Uterus (tissue), 3 donors: ENCODE measurements at regions not wholly inside any gene's neighbourhood (a gene's known extent, or its start where the extent isn't known, plus 50 kb on each side); places are given as distances from the start of the nearest gene placed in this dataset.

Source experiments
- DNase-seq, 2 donors: peaks; one replicate each; pipeline ENCODE4 v3.0.0-alpha.2; 2019 to 2020
- H3K27ac ChIP-seq, 2 donors: fragments of 200-600 bp; sonication (generic); 1 replicate in 1 of 2; 2 replicates in 1 of 2; pipeline ENCODE4 v1.5.1; 2016 to 2018
- H3K27me3 ChIP-seq, 2 donors: fragments of 200-600 bp; sonication (generic); one replicate each; pipeline ENCODE4 v1.5.1; 2018 to 2019; ENCODE audit warnings: control low read depth in 1 of 2
- H3K36me3 ChIP-seq, 2 donors: fragments of 200-600 bp; sonication (generic); one replicate each; pipeline ENCODE4 v1.5.1; 2019; ENCODE audit warnings: control low read depth in 1 of 2
- H3K4me1 ChIP-seq, 2 donors: fragments of 200-600 bp; sonication (generic); one replicate each; pipeline ENCODE4 v1.5.1; 2018 to 2019; ENCODE audit warnings: control low read depth in 1 of 2
- H3K4me3 ChIP-seq, 2 donors: fragments of 200-600 bp; sonication (generic); 1 replicate in 1 of 2; 2 replicates in 1 of 2; pipeline ENCODE4 v1.5.1; 2018 to 2019; ENCODE audit warnings: mild to moderate bottlenecking in 1 of 2
- H3K9me3 ChIP-seq, 2 donors: fragments of 200-600 bp; sonication (generic); one replicate each; pipeline ENCODE4 v1.5.1; 2019; ENCODE audit warnings: control low read depth in 1 of 2
- CTCF ChIP-seq, 4 experiments: fragments of 200-600 bp in 2 of 4; fragments of 450-650 bp in 2 of 4; sonication (generic) in 2 of 4; IDR thresholded peaks; one replicate each; pipeline ENCODE4 v1.5.1; 2016 to 2019; ENCODE audit warnings: antibody characterized with exemption in 4 of 4, mild to moderate bottlenecking in 2 of 4, moderate library complexity in 1 of 4
- POLR2A ChIP-seq, 2 donors: fragments of 450-650 bp; IDR thresholded peaks; one replicate each; pipeline ENCODE4 v1.6.1; 2016; ENCODE audit warnings: antibody characterized with exemption in 2 of 2, mild to moderate bottlenecking in 1 of 2, moderate library complexity in 1 of 2
- intact Hi-C: fragments of 100-400 bp; cut with DNase I; formaldehyde crosslinking; loops from one replicate; pipeline ENCODE4 v1.15.1; 2023; ENCODE audit warnings: low total_unique reads
- donor health status: DM: yes; HTN: yes; CAD: no.

GRCh38 chr11:103624708-103625623, 411.5 kb upstream of the DDI1 start:
- no peak for DNase-seq
- H3K4me3 ChIP-seq = no peak overlapping the region
- intact Hi-C loops = no loop called here
- no peaks in the 10 kb centered on the region for H3K4me1 ChIP-seq
- H3K36me3 ChIP-seq = no peaks in the 10 kb centered on the region
- no peak overlapping the region for H3K27ac ChIP-seq
- H3K27me3 ChIP-seq = no peaks in the 10 kb centered on the region
- no peaks in the 10 kb centered on the region for H3K9me3 ChIP-seq
- TF ChIP-seq CTCF (IDR thresholded peaks at IDR 0.05) (no peak), POLR2A (IDR thresholded peaks at IDR 0.05) (no peak)

GRCh38 chr11:103625624-103625965, 410.8 kb upstream of the DDI1 start:
- Histone ChIP-seq H3K9me3 (no peaks in the 10 kb centered on the region), H3K27ac (no peak overlapping the region), H3K4me3 (no peak overlapping the region), H3K4me1 (no peaks in the 10 kb centered on the region), H3K27me3 (no peaks in the 10 kb centered on the region), H3K36me3 (no peaks in the 10 kb centered on the region)
- TF ChIP-seq CTCF (IDR thresholded peaks at IDR 0.05) (no peak), POLR2A (IDR thresholded peaks at IDR 0.05) (no peak)
- DNase-seq = no peak
- intact Hi-C loops = no loop called here

- Histone ChIP-seq H3K4me3 (no peak overlapping the region), H3K36me3 (no peaks in the 10 kb centered on the region), H3K27ac (no peak overlapping the region), H3K4me1 (no peaks in the 10 kb centered on the region), H3K27me3 (no peaks in the 10 kb centered on the region), H3K9me3 (no peaks in the 10 kb centered on the region)
- no peak for TF ChIP-seq POLR2A (IDR thresholded peaks at IDR 0.05)
- no peak for TF ChIP-seq CTCF (IDR thresholded peaks at IDR 0.05)
- intact Hi-C loops = no loop called here
- no peak for DNase-seq
Observed at GRCh38 chr11:103628121-103628520, 408.3 kb upstream of the DDI1 start.

GRCh38 chr11:103631841-103632240, 404.6 kb upstream of the DDI1 start:
- intact Hi-C loops = no loop called here

More at GRCh38 chr11:103631841-103632240, 404.6 kb upstream of the DDI1 start:
- Histone ChIP-seq H3K27me3 (no peaks in the 10 kb centered on the region), H3K36me3 (no peaks in the 10 kb centered on the region), H3K4me3 (no peak overlapping the region), H3K9me3 (no peaks in the 10 kb centered on the region), H3K27ac (no peak overlapping the region), H3K4me1 (no peaks in the 10 kb centered on the region)
- TF ChIP-seq CTCF (IDR thresholded peaks at IDR 0.05) = no peak
- TF ChIP-seq POLR2A (IDR thresholded peaks at IDR 0.05) = no peak
- DNase-seq = no peak
